ENCODE measurements at regions not wholly inside any gene's neighbourhood (a gene's known extent, or its start where the extent isn't known, plus 50 kb on each side); places are given as distances from the start of the nearest gene placed in this dataset.
"Not testable (repeated sequence)": the region's sequence is repeated elsewhere in the genome, so short reads cannot be mapped to it uniquely, and the experiment has no call there.

DNA sequence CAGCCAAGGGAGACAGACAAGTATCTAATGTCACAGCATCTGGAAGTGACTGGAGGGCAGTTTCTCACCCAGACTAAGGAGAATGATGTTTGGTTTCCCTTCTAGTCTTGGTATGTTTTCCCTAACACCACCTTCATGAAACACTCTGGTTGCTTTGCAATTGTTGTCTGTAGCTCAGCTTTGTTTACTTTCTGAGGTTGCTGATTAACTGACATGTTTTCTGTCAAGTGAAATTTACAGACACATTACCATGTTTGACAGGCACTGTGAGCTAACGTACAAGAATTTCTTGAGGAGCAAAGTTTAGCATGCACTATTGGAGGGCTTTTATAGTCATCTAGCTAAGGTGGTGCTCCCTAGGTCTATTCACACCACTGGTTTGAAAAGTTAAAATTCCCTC lies 131.6 kb upstream of the NECTIN3 start:
- Histone ChIP-seq H3K27ac (no peak overlapping the region), H3K4me3 (no peak overlapping the region)
- TF ChIP-seq, protein P1, sequence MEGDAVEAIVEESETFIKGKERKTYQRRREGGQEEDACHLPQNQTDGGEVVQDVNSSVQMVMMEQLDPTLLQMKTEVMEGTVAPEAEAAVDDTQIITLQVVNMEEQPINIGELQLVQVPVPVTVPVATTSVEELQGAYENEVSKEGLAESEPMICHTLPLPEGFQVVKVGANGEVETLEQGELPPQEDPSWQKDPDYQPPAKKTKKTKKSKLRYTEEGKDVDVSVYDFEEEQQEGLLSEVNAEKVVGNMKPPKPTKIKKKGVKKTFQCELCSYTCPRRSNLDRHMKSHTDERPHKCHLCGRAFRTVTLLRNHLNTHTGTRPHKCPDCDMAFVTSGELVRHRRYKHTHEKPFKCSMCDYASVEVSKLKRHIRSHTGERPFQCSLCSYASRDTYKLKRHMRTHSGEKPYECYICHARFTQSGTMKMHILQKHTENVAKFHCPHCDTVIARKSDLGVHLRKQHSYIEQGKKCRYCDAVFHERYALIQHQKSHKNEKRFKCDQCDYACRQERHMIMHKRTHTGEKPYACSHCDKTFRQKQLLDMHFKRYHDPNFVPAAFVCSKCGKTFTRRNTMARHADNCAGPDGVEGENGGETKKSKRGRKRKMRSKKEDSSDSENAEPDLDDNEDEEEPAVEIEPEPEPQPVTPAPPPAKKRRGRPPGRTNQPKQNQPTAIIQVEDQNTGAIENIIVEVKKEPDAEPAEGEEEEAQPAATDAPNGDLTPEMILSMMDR (IDR thresholded peaks at IDR 0.05), result no peak
- DNase-seq (ENCODE audit: low spot score), result no peak

DNA sequence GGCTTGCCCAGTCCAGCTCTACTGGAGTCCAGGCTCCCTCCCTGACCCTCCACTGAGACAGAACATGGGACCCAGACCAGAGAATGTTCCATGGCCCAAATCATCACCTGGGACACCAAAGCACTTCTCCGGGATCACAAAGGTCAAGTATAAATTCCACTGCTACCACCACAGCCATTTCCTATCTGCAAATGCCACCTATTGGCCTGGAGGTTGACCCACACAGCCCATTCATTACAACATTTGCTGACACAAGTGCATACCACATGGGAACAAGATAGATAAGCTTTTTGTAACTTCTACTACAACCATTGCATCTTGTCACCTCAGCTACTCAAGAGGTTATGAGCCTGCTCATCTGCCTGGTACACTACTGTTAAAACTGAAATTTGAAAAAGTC lies 126.8 kb upstream of the NECTIN3 start:
- TF ChIP-seq, protein P1 (IDR thresholded peaks at IDR 0.05), result no peak
- H3K4me3 ChIP-seq, result no peak overlapping the region

DNA sequence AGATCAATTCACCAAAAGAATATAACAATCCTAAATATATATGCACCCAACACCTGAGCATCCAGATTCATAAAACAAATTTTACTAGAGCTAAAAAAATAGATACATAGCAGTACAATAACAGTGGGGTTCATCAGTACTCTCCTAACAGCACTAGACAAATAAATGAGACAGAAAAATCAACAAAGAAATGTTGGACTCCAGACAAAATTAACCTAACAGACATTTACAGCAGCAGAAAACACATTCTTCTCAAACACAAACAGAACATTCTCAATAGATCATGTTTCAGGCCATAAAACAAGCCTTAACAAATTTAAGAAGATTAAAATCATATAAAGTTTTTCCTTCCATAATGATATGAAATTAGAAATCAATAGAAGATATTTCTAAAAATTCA lies 124.8 kb upstream of the NECTIN3 start:
- TF ChIP-seq, protein P1 (IDR thresholded peaks at IDR 0.05), result no peak
- no peak for DNase-seq (ENCODE audit: low spot score)
- Histone ChIP-seq H3K27ac (no peak overlapping the region), H3K4me3 (no peak overlapping the region)

More for the DNA sequence above, 126.8 kb upstream of the NECTIN3 start:
- no peak for DNase-seq (ENCODE audit: low spot score)
- H3K27ac ChIP-seq, result no peak overlapping the region

DNA sequence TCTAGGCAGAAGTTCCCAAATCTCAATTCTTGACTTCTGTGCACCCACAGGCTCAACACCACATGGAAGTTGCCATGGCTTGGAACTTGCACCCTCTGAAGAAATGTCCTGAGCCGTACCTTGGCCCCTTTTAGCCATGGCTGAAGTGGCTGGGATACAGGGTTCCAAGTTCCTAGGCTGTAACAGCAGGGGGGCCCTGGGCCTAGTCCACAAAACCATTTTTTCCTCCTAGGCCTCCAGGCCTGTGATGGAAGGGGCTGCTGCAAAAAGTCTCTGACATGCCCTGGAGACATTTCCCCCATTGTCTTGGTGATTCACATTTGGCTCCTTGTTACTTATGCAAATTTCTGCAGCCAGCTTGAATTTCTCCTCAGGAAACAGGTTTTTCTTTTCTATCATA lies 122.4 kb upstream of the NECTIN3 start:
- H3K4me3 ChIP-seq; DNase-seq (ENCODE audit: low spot score); H3K27ac ChIP-seq: not testable (repeated sequence)

DNA sequence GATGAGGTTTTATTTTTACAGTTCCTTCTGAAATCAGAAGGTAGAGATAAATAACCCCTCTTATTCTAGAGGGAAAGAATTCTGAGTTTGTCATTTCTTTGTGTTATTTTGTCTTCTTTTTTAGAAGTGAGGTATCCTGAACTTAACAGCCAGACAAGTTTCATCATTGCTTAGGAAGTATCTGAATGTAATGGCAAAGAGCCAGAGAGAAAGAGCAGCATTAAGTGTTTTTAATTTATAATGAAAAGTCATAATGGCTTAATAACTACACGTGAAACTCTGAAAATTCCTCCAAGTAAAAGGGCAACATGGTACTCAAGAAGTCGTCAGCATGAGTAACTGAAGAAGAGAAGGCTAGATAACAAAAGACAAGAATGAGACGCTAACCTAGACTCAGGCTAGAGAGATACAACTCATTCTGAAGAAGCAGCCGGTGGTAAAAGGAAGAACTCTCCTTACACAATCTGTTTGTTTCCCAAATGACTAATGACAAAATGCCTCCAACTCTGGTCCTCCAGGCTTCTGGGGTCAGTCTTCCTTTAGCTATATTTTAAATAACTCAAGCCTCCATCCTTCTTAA lies 116.2 kb upstream of the NECTIN3 start:
- no peak for DNase-seq (ENCODE audit: low spot score)
- no peak overlapping the region for H3K4me3 ChIP-seq
- no peak overlapping the region for H3K27ac ChIP-seq
- TF ChIP-seq, protein P1 (IDR thresholded peaks at IDR 0.05), result no peak

DNA sequence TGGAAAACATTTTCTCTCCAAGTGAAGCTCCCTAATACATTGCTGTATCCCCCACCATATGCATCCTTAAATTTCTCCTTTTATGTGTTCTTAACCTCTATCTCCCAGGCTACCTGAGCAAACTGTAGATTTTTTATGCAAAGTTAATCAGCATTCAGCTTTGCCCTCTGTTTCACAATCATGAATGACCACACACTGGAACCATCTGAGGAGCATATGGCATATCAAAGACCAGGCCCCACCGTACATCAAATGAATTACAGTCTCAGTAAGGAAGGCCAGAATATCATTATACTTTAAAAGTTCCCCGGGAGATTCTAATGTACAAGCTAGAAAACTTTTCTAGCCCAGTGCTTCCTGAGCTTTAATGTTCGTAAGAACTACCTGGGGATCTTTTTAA lies 115.5 kb upstream of the NECTIN3 start:
- TF ChIP-seq, protein P1 (IDR thresholded peaks at IDR 0.05), result no peak
- H3K27ac ChIP-seq, result no peak overlapping the region
- no peak for DNase-seq (ENCODE audit: low spot score)
- no peak overlapping the region for H3K4me3 ChIP-seq

DNA sequence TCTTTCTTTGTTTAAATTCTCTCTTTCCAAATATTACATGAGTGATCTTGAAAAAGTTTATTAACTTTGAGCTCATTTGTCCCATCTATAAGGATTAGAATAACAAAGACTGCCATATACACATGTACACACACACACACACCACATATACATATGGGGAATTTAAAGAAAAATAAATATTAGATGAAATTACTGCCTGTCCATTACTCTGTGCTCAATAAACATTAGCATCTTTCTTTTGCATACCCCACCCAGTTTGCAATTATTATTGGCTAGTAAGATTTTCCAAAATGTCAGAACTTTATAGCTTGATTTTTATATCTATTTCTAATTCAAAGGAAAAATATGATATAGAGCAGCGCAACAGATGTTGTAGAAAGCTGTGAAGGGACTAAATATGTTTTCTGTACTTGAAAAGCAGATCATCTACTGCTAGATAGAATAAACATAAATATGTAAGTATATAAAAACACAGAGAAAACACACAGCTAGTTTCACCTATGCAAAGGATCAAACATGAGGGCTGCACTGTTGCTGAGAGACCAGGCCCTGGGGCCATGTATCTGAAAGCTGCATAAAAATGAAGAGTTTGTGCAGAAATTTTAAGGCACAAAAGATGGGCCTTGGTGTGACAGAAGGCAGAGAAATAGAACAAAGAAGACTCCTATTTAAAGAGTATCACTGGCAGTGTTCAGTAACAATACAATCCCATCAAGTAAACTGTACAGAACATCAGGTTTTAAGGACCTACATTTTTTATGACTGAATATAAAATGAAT lies 114.2 kb upstream of the NECTIN3 start:
- H3K27ac ChIP-seq, result no peak overlapping the region
- TF ChIP-seq, protein P1 (IDR thresholded peaks at IDR 0.05), result no peak
- no peak overlapping the region for H3K4me3 ChIP-seq
- DNase-seq (ENCODE audit: low spot score), result no peak
